IMR-90 (cell line): ENCODE measurements at regions not wholly inside any gene's neighbourhood (a gene's known extent, or its start where the extent isn't known, plus 50 kb on each side); places are given as distances from the start of the nearest gene placed in this dataset.

ENCODE experiments used
- ATAC-seq: fragments of 200-7000 bp; cut with Tn5 transposase; 2 replicates; pipeline ENCODE4 v1.9.1; 2020; ENCODE audit warnings: low read depth, mild to moderate bottlenecking, moderate library complexity
- BruUV-seq: library from RNA; stranded (reverse); fragments of 400-500 nt; replicated peaks from 2 replicates; lab custom pipeline; 2021; lab: Mats Ljungman, UMichigan
- CTCF ChIA-PET: fragments of 300-600 bp; formaldehyde crosslinking; extraction: SDS; loops from one replicate; lab custom pipeline; 2021; ENCODE audit warnings: antibody characterized with exemption; lab: Yijun Ruan, JAX
- POLR2A ChIA-PET: fragments of 300-600 bp; sonication (Branson Sonifier 250); formaldehyde crosslinking; loops from one replicate; lab custom pipeline; 2022; ENCODE audit warnings: antibody characterized with exemption; ENCODE audit not compliant: unreplicated experiment; lab: Charles Lee
- DNase-seq: peaks from one replicate; pipeline ENCODE4 v3.0.0; 2013
- H2AFZ ChIP-seq: replicated peaks from 2 replicates; pipeline ENCODE3; 2013; ENCODE audit warnings: low read length, mild to moderate bottlenecking; ENCODE audit not compliant: poor library complexity
- H2AK5ac ChIP-seq: 2 replicates; pipeline ENCODE4 v1.6.1; 2013; ENCODE audit warnings: low read depth, low read length, inconsistent platforms
- H2AK9ac ChIP-seq: replicated peaks from 2 replicates; pipeline ENCODE3; 2013; ENCODE audit warnings: mild to moderate bottlenecking, low read depth, low read length, moderate library complexity; ENCODE audit not compliant: poor library complexity
- H2BK120ac ChIP-seq: 2 replicates; pipeline ENCODE4 v1.6.1; 2013; ENCODE audit warnings: low read depth, low read length, inconsistent platforms
- H2BK15ac ChIP-seq: 3 replicates; pipeline ENCODE4 v1.6.1; 2013; ENCODE audit warnings: low read depth, low read length, inconsistent platforms
- H2BK20ac ChIP-seq: 2 replicates; pipeline ENCODE4 v1.6.1; 2013; ENCODE audit warnings: low read depth, mild to moderate bottlenecking, inconsistent platforms, low read length, moderate library complexity
- H2BK5ac ChIP-seq: 2 replicates; pipeline ENCODE4 v1.6.1; 2013; ENCODE audit warnings: mild to moderate bottlenecking, low read depth, low read length, inconsistent platforms; ENCODE audit not compliant: poor library complexity, severe bottlenecking
- H3K14ac ChIP-seq: replicated peaks from 2 replicates; pipeline ENCODE4 v1.6.1; 2013; ENCODE audit warnings: low read depth, low read length, inconsistent platforms
- H3K18ac ChIP-seq: 2 replicates; pipeline ENCODE4 v1.6.1; 2013; ENCODE audit warnings: low read depth, low read length, control low read depth
- H3K23ac ChIP-seq: 2 replicates; pipeline ENCODE4 v1.6.1; 2013; ENCODE audit warnings: low read depth, low read length, inconsistent platforms
- H3K27ac ChIP-seq: 2 replicates; pipeline ENCODE4 v1.5.1; 2013; ENCODE audit warnings: mild to moderate bottlenecking, control low read depth, low read length; ENCODE audit not compliant: insufficient read depth
- H3K27me3 ChIP-seq: 2 replicates; pipeline ENCODE4 v1.6.1; 2013; ENCODE audit warnings: low read length; ENCODE audit not compliant: control insufficient read depth, insufficient read depth
- H3K36me3 ChIP-seq: 2 replicates; pipeline ENCODE4 v1.6.1; 2013; ENCODE audit warnings: low read length, mixed read lengths; ENCODE audit not compliant: control insufficient read depth, insufficient read depth
- H3K4ac ChIP-seq: 2 replicates; pipeline ENCODE4 v1.6.1; 2013; ENCODE audit warnings: low read depth, low read length, inconsistent platforms
- H3K4me1 ChIP-seq: 2 replicates; pipeline ENCODE4 v1.6.1; 2013; ENCODE audit warnings: low read length, mixed read lengths; ENCODE audit not compliant: control insufficient read depth, insufficient read depth
- H3K4me2 ChIP-seq: 2 replicates; pipeline ENCODE4 v1.6.1; 2013; ENCODE audit warnings: low read depth, mild to moderate bottlenecking, control low read depth, low read length, moderate library complexity
- H3K4me3 ChIP-seq: 2 replicates; pipeline ENCODE4 v1.5.1; 2013; ENCODE audit warnings: low read depth, mild to moderate bottlenecking, control low read depth, low read length, moderate library complexity; ENCODE audit not compliant: insufficient read depth
- H3K56ac ChIP-seq: 2 replicates; pipeline ENCODE4 v1.6.1; 2013; ENCODE audit warnings: low read length, inconsistent platforms; ENCODE audit not compliant: insufficient read depth; ENCODE audit errors: extremely low read depth
- H3K79me1 ChIP-seq, 2 experiments: 2 replicates each; pipeline ENCODE4 v1.6.1; 2013; ENCODE audit warnings: low read length in 2 of 2, inconsistent platforms in 1 of 2, low read depth in 1 of 2
- H3K9ac ChIP-seq: 2 replicates; pipeline ENCODE4 v1.6.1; 2013; ENCODE audit warnings: low read depth, low read length, control low read depth
- H3K9me1 ChIP-seq: 2 replicates; pipeline ENCODE4 v1.6.1; 2013; ENCODE audit warnings: low read length, inconsistent platforms; ENCODE audit not compliant: insufficient read depth
- H3K9me3 ChIP-seq: 2 replicates; pipeline ENCODE4 v1.6.1; 2013; ENCODE audit warnings: low read length; ENCODE audit not compliant: control insufficient read depth, insufficient read depth
- H4K20me1 ChIP-seq: 2 replicates; pipeline ENCODE4 v1.6.1; 2013; ENCODE audit warnings: low read length, inconsistent platforms; ENCODE audit not compliant: insufficient read depth
- H4K5ac ChIP-seq: 2 replicates; pipeline ENCODE4 v1.6.1; 2013; ENCODE audit warnings: mild to moderate bottlenecking, low read depth, low read length, control low read depth
- H4K8ac ChIP-seq, 2 experiments: 2 replicates each; pipeline ENCODE4 v1.6.1; 2013; ENCODE audit warnings: low read depth in 2 of 2, low read length in 2 of 2, control low read depth in 1 of 2, inconsistent platforms in 1 of 2
- H4K91ac ChIP-seq: 2 replicates; pipeline ENCODE4 v1.6.1; 2013; ENCODE audit warnings: low read depth, low read length, inconsistent platforms; ENCODE audit not compliant: insufficient read depth
- ELK1 ChIP-seq: fragments of 150-350 bp; IDR thresholded peaks from 2 replicates; pipeline ENCODE4 v1.6.1; 2016; ENCODE audit warnings: low read depth, mild to moderate bottlenecking, low read length, moderate library complexity, borderline replicate concordance
- RAD21 ChIP-seq: IDR thresholded peaks from 2 replicates; pipeline ENCODE4 v1.6.1; 2012; ENCODE audit warnings: low read length, improper control_type of control experiment
- SMC3 ChIP-seq: fragments of 150-350 bp; IDR thresholded peaks from 2 replicates; pipeline ENCODE4 v1.6.1; 2016; ENCODE audit warnings: low read depth, mild to moderate bottlenecking, antibody characterized with exemption, low read length, moderate library complexity
- WGBS, 2 experiments: methylation state at CpG; one replicate each; pipeline versions ENCODE4 v1.1.5 to v1.1.7; 2013; ENCODE audit warnings: missing lambda C conversion rate in 2 of 2; ENCODE audit not compliant: insufficient read length in 1 of 2; ENCODE audit errors: extremely low coverage in 2 of 2; 5-methylcytosine and 5-hydroxymethylcytosine counted together
- dilution Hi-C: fragments of 300-500 bp; cut with HindIII; formaldehyde crosslinking; loops from one replicate; pipeline ENCODE4 v1.14.3; 2018; ENCODE audit warnings: low sequenced_read_pairs; ENCODE audit not compliant: unreplicated experiment
- in situ Hi-C: fragments of 300-500 bp; cut with MboI; formaldehyde crosslinking; loops from 3 replicates; pipeline ENCODE4 v1.14.3; 2019; ENCODE audit warnings: low sequenced_read_pairs, inconsistent platforms, mixed read lengths
- intact Hi-C: fragments of 100-400 bp; cut with micrococcal nuclease; formaldehyde crosslinking; loops from 2 replicates; pipeline ENCODE4 v1.10.0; 2022

- Histone ChIP-seq H3K56ac (no peak overlapping the region), H2BK120ac (no peak overlapping the region), H3K9ac (no peak overlapping the region), H3K9me1 (peaks cover 6% of the 10 kb centered on the region; the same call in 1 of the 2 replicates), H2AK5ac (no peak overlapping the region), H2BK5ac (no peak overlapping the region), H3K4me3 (no peak overlapping the region), H2AFZ (peak overlapping the region; percentile 19), H2AK9ac (no peak overlapping the region), H3K79me1 (no peaks in the 10 kb centered on the region), H3K4ac (no peak overlapping the region), H3K23ac (0 out of 2 replicates have a peak overlapping the region, but pooled peaks have one; percentile 15), H3K9me3 (no peaks in the 10 kb centered on the region), H3K4me2 (peak overlapping the region; percentile 39), H2BK15ac (no peak overlapping the region), H3K18ac (no peak overlapping the region), H3K27me3 (peaks cover 16% of the 10 kb centered on the region), H4K20me1 (no peaks in the 10 kb centered on the region), H3K36me3 (no peaks in the 10 kb centered on the region), H4K8ac (no peak overlapping the region), H2BK20ac (no peak overlapping the region), H4K91ac (no peak overlapping the region), H3K14ac (no peak overlapping the region; the same call in 1 of the 2 replicates), H3K27ac (no peak overlapping the region), H4K5ac (no peak overlapping the region), H3K4me1 (peaks cover 12% of the 10 kb centered on the region)
- POLR2A ChIA-PET, result no interaction called here
- 13% methylated on average over 3 of the region's 22 CpGs; no CpG with 5 or more reads in 1 of the 2 experiments for WGBS, 2 experiments
- CTCF ChIA-PET, result no interaction called here
- TF ChIP-seq ELK1, result no peak
- TF ChIP-seq RAD21, result no peak
- TF ChIP-seq SMC3, result no peak
- DNase-seq (no peak), ATAC-seq (no peak)
- intact Hi-C loops, result no loop called here
- dilution Hi-C loops, result no loop called here
- no TSS peak for BruUV-seq
- in situ Hi-C loops, result no loop called here
Observed at GRCh38 chr3:186413615-186414415, 51.8 kb upstream of the DGKG start.
